GM12874 (cell line): ENCODE measurements at regions not wholly inside any gene's neighbourhood (a gene's known extent, or its start where the extent isn't known, plus 50 kb on each side); places are given as distances from the start of the nearest gene placed in this dataset.

ENCODE experiments used
- CTCF ChIP-seq: IDR thresholded peaks from 2 replicates; pipeline ENCODE4 v1.5.1; 2011; ENCODE audit warnings: low read depth, mild to moderate bottlenecking, control low read depth, low read length, moderate library complexity; ENCODE audit not compliant: insufficient read depth

GRCh38 chr11:115677190-115677589 is 173.0 kb upstream of the CADM1 start:
- no peak for TF ChIP-seq CTCF

- TF ChIP-seq CTCF, result no peak
These were observed 172.6 kb upstream of the CADM1 start for GRCh38 chr11:115676768-115677167.

GRCh38 chr11:115676206-115676605 is 172.0 kb upstream of the CADM1 start:
- no peak for TF ChIP-seq CTCF

- TF ChIP-seq CTCF, result no peak
These were observed 170.8 kb upstream of the CADM1 start for GRCh38 chr11:115674937-115675544.

GRCh38 chr11:115674176-115674936 is 170.1 kb upstream of the CADM1 start:
- TF ChIP-seq CTCF, result no peak

GRCh38 chr11:115673720-115674119 is 169.5 kb upstream of the CADM1 start:
- no peak for TF ChIP-seq CTCF

GRCh38 chr11:115672999-115673411 is 168.8 kb upstream of the CADM1 start:
- TF ChIP-seq CTCF, result no peak
